Kidney glomerular epithelial cell (primary cell): ENCODE measurements at regions not wholly inside any gene's neighbourhood (a gene's known extent, or its start where the extent isn't known, plus 50 kb on each side); places are given as distances from the start of the nearest gene placed in this dataset.
A peak's percentile ranks its signal among the peaks of the same experiment; 100 is the strongest.

ENCODE experiments used
- DNase-seq: peaks from one replicate; lab custom pipeline; 2025; lab: John Stamatoyannopoulos, UW

GRCh38 chr9:6703898-6704639, 53.7 kb upstream of the KDM4C start:
- peak; percentile 36 for DNase-seq

GRCh38 chr9:6702707-6703106, 55.1 kb upstream of the KDM4C start:
- DNase-seq: no peak

GRCh38 chr9:6696178-6696577, 50.6 kb upstream of the GLDC start:
- no peak for DNase-seq

- no peak for DNase-seq
Measured at GRCh38 chr9:6695121-6695814, 49.7 kb upstream of the GLDC start.
